Upper lobe of left lung (tissue), 6 donors: ENCODE measurements at regions not wholly inside any gene's neighbourhood (a gene's known extent, or its start where the extent isn't known, plus 50 kb on each side); places are given as distances from the start of the nearest gene placed in this dataset.

Source experiments
- ATAC-seq, 2 donors: fragments of 200-7000 bp; cut with Tn5 transposase; one replicate each; pipeline ENCODE4 v1.9.1; 2022; ENCODE audit warnings: mild to moderate bottlenecking in 2 of 2, moderate library complexity in 2 of 2; ENCODE audit not compliant: low FRiP score in 2 of 2
- DNase-seq, 2 donors: peaks; one replicate each; pipeline ENCODE4 v3.0.0-alpha.2; 2019 to 2020
- H3K27ac ChIP-seq, 4 donors: fragments of 200-600 bp; sonication (generic); one replicate each; pipeline ENCODE4 v1.5.1; 2016 to 2019
- H3K27me3 ChIP-seq, 4 donors: fragments of 200-600 bp; sonication (generic); one replicate each; pipeline ENCODE4 v1.5.1; 2017 to 2019
- H3K36me3 ChIP-seq, 4 donors: fragments of 200-600 bp; sonication (generic); one replicate each; pipeline ENCODE4 v1.5.1; 2016 to 2019
- H3K4me1 ChIP-seq, 4 donors: fragments of 200-600 bp; sonication (generic); one replicate each; pipeline ENCODE4 v1.5.1; 2018 to 2019
- H3K4me3 ChIP-seq, 4 donors: fragments of 200-600 bp; sonication (generic); one replicate each; pipeline ENCODE4 v1.5.1; 2017 to 2019; ENCODE audit warnings: mild to moderate bottlenecking in 2 of 4, moderate library complexity in 1 of 4
- H3K9me3 ChIP-seq, 4 donors: fragments of 200-600 bp; sonication (generic); one replicate each; pipeline ENCODE4 v1.5.1; 2018 to 2019
- EP300 ChIP-seq, 4 donors: sonication (generic); formaldehyde crosslinking; IDR thresholded peaks; one replicate each; pipeline ENCODE4 v1.5.1; 2017; ENCODE audit warnings: antibody characterized with exemption in 4 of 4, control low read depth in 2 of 4
- POLR2A ChIP-seq, 4 donors: fragments of 450-650 bp; IDR thresholded peaks; one replicate each; pipeline ENCODE4 v1.5.1; 2016 to 2017; ENCODE audit warnings: antibody characterized with exemption in 4 of 4, mild to moderate bottlenecking in 2 of 4
- POLR2AphosphoS5 ChIP-seq, 2 donors: sonication (generic); formaldehyde crosslinking; IDR thresholded peaks; one replicate each; pipeline ENCODE4 v1.5.1; 2017; ENCODE audit warnings: antibody characterized with exemption in 2 of 2
- WGBS, 2 donors: methylation state at CpG; one replicate each; pipeline ENCODE4 v1.1.5; 2017 to 2018; 5-methylcytosine and 5-hydroxymethylcytosine counted together
- TF ChIP-seq, protein P1 (sequence below), 6 experiments: fragments of 450-650 bp in 4 of 6; fragments of 200-600 bp in 2 of 6; sonication (generic) in 2 of 6; IDR thresholded peaks; one replicate each; pipeline ENCODE4 v1.5.1; 2016 to 2019; ENCODE audit warnings: antibody characterized with exemption in 6 of 6
- donor health status: DM: no; HTN: no; CAD: no; lungs with moderate emphysema.
- donor health status: DM: no; HTN: yes; CAD: no; lungs with severe emphysema.

DNA sequence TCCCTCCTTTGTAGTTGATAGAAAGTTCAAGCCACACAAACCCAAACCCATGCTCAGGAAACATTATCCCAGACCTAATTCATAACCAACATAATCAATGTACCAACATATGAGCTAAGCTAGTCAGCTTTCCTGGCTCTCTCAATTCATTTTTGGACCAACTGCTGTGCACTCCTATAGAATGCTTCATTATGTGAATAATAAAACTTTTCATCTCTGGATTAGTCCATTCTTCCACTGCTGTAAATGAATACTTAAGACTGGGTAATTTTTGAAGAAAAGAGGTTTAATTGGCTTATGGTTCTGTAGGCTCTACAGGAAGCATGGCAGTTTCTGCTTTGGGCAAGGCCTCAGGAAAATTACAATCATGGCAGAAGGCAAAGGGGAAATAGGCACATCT is 651.9 kb downstream of the RERGL start:
- no peak for DNase-seq
- Histone ChIP-seq H3K36me3 (no peaks in the 10 kb centered on the region), H3K9me3 (peaks cover 0 to 9% (median 3%) of the 10 kb centered on the region in 4 donors), H3K27me3 (no peaks in the 10 kb centered on the region), H3K4me1 (no peaks in the 10 kb centered on the region), H3K27ac (no peak overlapping the region), H3K4me3 (no peak overlapping the region)
- no peak for ATAC-seq
- TF ChIP-seq EP300 (IDR thresholded peaks at IDR 0.05) (no peak), POLR2AphosphoS5 (IDR thresholded peaks at IDR 0.05) (no peak), POLR2A (IDR thresholded peaks at IDR 0.05) (no peak)
- TF ChIP-seq, protein P1, sequence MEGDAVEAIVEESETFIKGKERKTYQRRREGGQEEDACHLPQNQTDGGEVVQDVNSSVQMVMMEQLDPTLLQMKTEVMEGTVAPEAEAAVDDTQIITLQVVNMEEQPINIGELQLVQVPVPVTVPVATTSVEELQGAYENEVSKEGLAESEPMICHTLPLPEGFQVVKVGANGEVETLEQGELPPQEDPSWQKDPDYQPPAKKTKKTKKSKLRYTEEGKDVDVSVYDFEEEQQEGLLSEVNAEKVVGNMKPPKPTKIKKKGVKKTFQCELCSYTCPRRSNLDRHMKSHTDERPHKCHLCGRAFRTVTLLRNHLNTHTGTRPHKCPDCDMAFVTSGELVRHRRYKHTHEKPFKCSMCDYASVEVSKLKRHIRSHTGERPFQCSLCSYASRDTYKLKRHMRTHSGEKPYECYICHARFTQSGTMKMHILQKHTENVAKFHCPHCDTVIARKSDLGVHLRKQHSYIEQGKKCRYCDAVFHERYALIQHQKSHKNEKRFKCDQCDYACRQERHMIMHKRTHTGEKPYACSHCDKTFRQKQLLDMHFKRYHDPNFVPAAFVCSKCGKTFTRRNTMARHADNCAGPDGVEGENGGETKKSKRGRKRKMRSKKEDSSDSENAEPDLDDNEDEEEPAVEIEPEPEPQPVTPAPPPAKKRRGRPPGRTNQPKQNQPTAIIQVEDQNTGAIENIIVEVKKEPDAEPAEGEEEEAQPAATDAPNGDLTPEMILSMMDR (IDR thresholded peaks at IDR 0.05) = no peak

DNA sequence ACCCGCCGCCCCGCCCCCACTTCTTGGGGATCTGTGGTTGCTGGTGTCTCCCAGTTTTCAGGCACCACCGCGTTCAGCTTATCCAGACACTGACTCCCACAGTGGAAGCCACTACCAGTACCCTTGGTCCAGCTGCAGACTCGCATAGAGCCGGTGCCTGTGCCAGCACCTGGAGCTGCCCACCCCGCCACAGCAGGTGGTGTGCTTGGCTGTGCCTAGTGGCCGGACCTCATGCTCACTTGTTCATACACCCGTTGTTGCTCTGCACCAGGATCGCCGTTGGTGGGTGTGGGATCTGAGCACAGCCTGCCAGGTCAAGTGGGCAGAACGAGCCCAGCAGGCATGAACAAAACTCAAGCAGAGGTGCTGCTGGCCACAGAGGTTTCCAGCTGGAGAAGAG is 673.2 kb downstream of the RERGL start:
- Histone ChIP-seq H3K27ac (no peak overlapping the region), H3K27me3 (no peaks in the 10 kb centered on the region), H3K9me3 (peaks cover 0 to 14% (median 3%) of the 10 kb centered on the region in 4 donors), H3K36me3 (no peaks in the 10 kb centered on the region), H3K4me1 (no peaks in the 10 kb centered on the region), H3K4me3 (no peak overlapping the region)
- ATAC-seq (peak in 1 of 2 donors; percentile 22), DNase-seq (peak in 1 of 2 donors; percentile 54)
- WGBS, 2 donors = 92 to 97% methylated on average over 10 to 13 of the region's 13 CpGs
- TF ChIP-seq POLR2A (IDR thresholded peaks at IDR 0.05) (no peak), EP300 (IDR thresholded peaks at IDR 0.05) (no peak), POLR2AphosphoS5 (IDR thresholded peaks at IDR 0.05) (no peak)
- TF ChIP-seq, protein P1 (IDR thresholded peaks at IDR 0.05) = no peak

DNA sequence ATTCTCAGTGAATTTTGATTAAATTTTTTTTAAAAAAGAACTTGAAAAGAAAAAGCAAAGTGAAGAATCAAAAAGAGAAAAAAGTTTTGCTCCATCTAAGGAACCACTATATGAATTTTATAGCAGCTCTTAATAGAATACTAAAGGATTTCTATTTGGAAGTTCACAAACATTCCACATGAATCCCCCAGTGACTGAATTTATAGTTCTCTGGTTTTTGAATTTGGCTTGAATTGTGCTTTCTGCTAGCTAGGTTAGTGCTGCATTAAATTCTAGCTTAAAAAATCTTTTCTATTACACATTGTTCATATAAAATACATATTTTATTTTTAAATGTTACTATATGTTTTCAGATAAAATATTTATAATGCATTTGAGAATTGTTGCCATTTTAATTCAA is 675.4 kb downstream of the RERGL start:
- no peak overlapping the region for H3K27ac ChIP-seq
- no peaks in the 10 kb centered on the region for H3K4me1 ChIP-seq
- DNase-seq (no peak), ATAC-seq (no peak)
- no peaks in the 10 kb centered on the region for H3K27me3 ChIP-seq
- TF ChIP-seq POLR2AphosphoS5 (IDR thresholded peaks at IDR 0.05) (no peak), EP300 (IDR thresholded peaks at IDR 0.05) (no peak), POLR2A (IDR thresholded peaks at IDR 0.05) (no peak)
- TF ChIP-seq, protein P1 (IDR thresholded peaks at IDR 0.05) = no peak
- H3K36me3 ChIP-seq = no peaks in the 10 kb centered on the region
- no peak overlapping the region for H3K4me3 ChIP-seq
- H3K9me3 ChIP-seq = peaks cover 0 to 14% (median 3%) of the 10 kb centered on the region in 4 donors

DNA sequence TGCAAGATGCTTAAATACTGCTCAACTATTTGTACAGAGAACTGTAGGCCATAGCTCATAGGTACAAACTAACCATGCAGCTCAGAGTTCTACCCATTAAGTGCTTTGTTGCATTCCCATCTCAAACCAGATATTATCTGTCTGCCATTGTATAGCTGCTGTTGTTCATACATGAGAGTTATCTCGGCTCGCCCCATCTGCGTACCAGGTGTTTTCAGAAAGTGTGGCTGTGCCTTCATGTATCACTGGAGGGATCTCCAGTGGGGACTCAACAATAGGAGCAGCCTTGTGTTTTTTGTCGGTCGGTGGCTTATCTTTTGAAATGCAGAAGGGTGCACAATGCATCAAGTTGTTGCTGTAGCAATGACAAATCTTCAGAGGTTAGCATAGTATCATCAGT is 678.3 kb downstream of the RERGL start:
- H3K27me3 ChIP-seq = no peaks in the 10 kb centered on the region
- H3K9me3 ChIP-seq = peaks cover 0 to 10% (median 3%) of the 10 kb centered on the region in 4 donors
- TF ChIP-seq POLR2AphosphoS5 (IDR thresholded peaks at IDR 0.05) = no peak
- TF ChIP-seq, protein P1 (IDR thresholded peaks at IDR 0.05) = no peak
- TF ChIP-seq EP300 (IDR thresholded peaks at IDR 0.05) = no peak
- no peak for TF ChIP-seq POLR2A (IDR thresholded peaks at IDR 0.05)
- WGBS, 2 donors = 78 to 83% methylated on average over 5 of the region's 5 CpGs
- no peak overlapping the region for H3K4me3 ChIP-seq
- no peaks in the 10 kb centered on the region for H3K36me3 ChIP-seq
- no peak overlapping the region for H3K27ac ChIP-seq
- no peaks in the 10 kb centered on the region for H3K4me1 ChIP-seq
- DNase-seq = no peak
- ATAC-seq = no peak

DNA sequence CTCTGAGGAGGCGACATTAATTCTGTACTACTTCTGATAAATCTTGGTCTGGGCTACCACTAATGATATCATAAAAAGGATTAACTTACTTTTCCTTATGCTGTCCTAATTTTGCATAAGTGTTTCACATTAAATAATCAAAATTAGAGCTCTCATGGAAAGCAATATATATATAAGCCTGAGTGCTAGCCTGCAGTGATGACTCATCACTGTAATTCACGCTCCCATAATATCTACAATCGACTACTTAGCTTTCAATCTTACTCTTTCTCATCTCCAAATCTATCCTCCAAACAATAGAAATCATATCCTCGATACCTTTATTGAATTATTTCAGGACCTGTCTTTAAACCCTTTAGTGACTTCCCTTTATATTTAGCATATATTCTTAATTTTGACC is 701.3 kb downstream of the RERGL start:
- 82 to 88% methylated on average over 4 of the region's 4 CpGs for WGBS, 2 donors

More for the DNA sequence above, 701.3 kb downstream of the RERGL start:
- DNase-seq = no peak
- no peak overlapping the region for H3K4me3 ChIP-seq
- H3K36me3 ChIP-seq = no peaks in the 10 kb centered on the region
- no peaks in the 10 kb centered on the region for H3K9me3 ChIP-seq
- ATAC-seq = no peak
- TF ChIP-seq POLR2AphosphoS5 (IDR thresholded peaks at IDR 0.05) (no peak), EP300 (IDR thresholded peaks at IDR 0.05) (no peak), POLR2A (IDR thresholded peaks at IDR 0.05) (no peak)
- TF ChIP-seq, protein P1 (IDR thresholded peaks at IDR 0.05) = no peak
- no peaks in the 10 kb centered on the region for H3K4me1 ChIP-seq
- no peaks in the 10 kb centered on the region for H3K27me3 ChIP-seq
- no peak overlapping the region for H3K27ac ChIP-seq
